HL-60 (cell line): ENCODE measurements at regions not wholly inside any gene's neighbourhood (a gene's known extent, or its start where the extent isn't known, plus 50 kb on each side); places are given as distances from the start of the nearest gene placed in this dataset.

Source experiments
- DNase-seq, 2 experiments: peaks; one replicate each; pipeline ENCODE4 v3.0.0-alpha.2; 2010 to 2020; ENCODE audit warnings: low read depth in 1 of 2, low spot score in 1 of 2
- H3K27ac ChIP-seq: fragments of 250-450 bp; sonication (Bioruptor Pico); replicated peaks from 2 replicates; pipeline ENCODE4 v1.5.1; 2020; ENCODE audit warnings: mild to moderate bottlenecking, moderate library complexity
- H3K27me3 ChIP-seq: fragments of 250-450 bp; sonication (Bioruptor Pico); 2 replicates; pipeline ENCODE4 v1.5.1; 2021; ENCODE audit warnings: mild to moderate bottlenecking, moderate library complexity; ENCODE audit not compliant: insufficient read depth, poor library complexity, severe bottlenecking
- H3K4me3 ChIP-seq: replicated peaks from 2 replicates; pipeline ENCODE4 v1.5.1; 2011; ENCODE audit warnings: mild to moderate bottlenecking, control low read depth, low read length; ENCODE audit not compliant: insufficient read depth
- CTCF ChIP-seq: IDR thresholded peaks from one replicate; pipeline ENCODE4 v1.5.1; 2011; ENCODE audit warnings: low read length, control low read depth, inconsistent platforms; ENCODE audit not compliant: insufficient read depth
- GABPA ChIP-seq: IDR thresholded peaks from 2 replicates; pipeline ENCODE4 v1.6.1; 2012; ENCODE audit warnings: low read depth
- POLR2AphosphoS5 ChIP-seq: IDR thresholded peaks from 2 replicates; pipeline ENCODE4 v1.6.1; 2012; ENCODE audit warnings: low read depth
- REST ChIP-seq: IDR thresholded peaks from 2 replicates; pipeline ENCODE4 v1.6.1; 2012; ENCODE audit warnings: low read depth; ENCODE audit not compliant: insufficient replicate concordance
- SPI1 ChIP-seq: IDR thresholded peaks from 2 replicates; pipeline ENCODE4 v1.6.1; 2012; ENCODE audit warnings: low read depth, mild to moderate bottlenecking, borderline replicate concordance

GRCh38 chr2:186273953-186274352, 212.1 kb upstream of the ZC3H15 start:
- TF ChIP-seq SPI1: no peak
- TF ChIP-seq POLR2AphosphoS5: no peak
- no peak for TF ChIP-seq REST
- no peak for TF ChIP-seq GABPA
- TF ChIP-seq CTCF: no peak
- no peak for DNase-seq
- Histone ChIP-seq H3K4me3 (no peak overlapping the region), H3K27me3 (no peaks in the 10 kb centered on the region), H3K27ac (no peak overlapping the region)

- H3K4me3 ChIP-seq: no peak overlapping the region
- TF ChIP-seq SPI1: no peak
- no peak for TF ChIP-seq CTCF
- no peak for TF ChIP-seq REST
- no peak for TF ChIP-seq GABPA
- no peak for TF ChIP-seq POLR2AphosphoS5
- DNase-seq: no peak
- no peak overlapping the region for H3K27ac ChIP-seq
- H3K27me3 ChIP-seq: no peaks in the 10 kb centered on the region
Observed at GRCh38 chr2:186274936-186275575, 211.0 kb upstream of the ZC3H15 start.

GRCh38 chr2:186276909-186277308, 209.2 kb upstream of the ZC3H15 start:
- H3K27ac ChIP-seq: no peak overlapping the region
- no peaks in the 10 kb centered on the region for H3K27me3 ChIP-seq
- no peak for DNase-seq
- H3K4me3 ChIP-seq: no peak overlapping the region
- no peak for TF ChIP-seq CTCF
- TF ChIP-seq REST: no peak
- no peak for TF ChIP-seq SPI1
- no peak for TF ChIP-seq POLR2AphosphoS5
- no peak for TF ChIP-seq GABPA
